ENCODE measurements at regions not wholly inside any gene's neighbourhood (a gene's known extent, or its start where the extent isn't known, plus 50 kb on each side); places are given as distances from the start of the nearest gene placed in this dataset.

GRCh38 chr2:40642726-40643125 lies 190.8 kb upstream of the SLC8A1 start:
- TF ChIP-seq CTCF (IDR thresholded peaks at IDR 0.05) (no peak), POLR2A (IDR thresholded peaks at IDR 0.05) (no peak)
- Histone ChIP-seq H3K36me3 (no peaks in the 10 kb centered on the region), H3K4me3 (replicated peaks in 1 of 3) (no peak overlapping the region), H3K4me1 (no peaks in the 10 kb centered on the region), H3K9me3 (no peaks in the 10 kb centered on the region), H3K27ac (no peak overlapping the region), H3K27me3 (no peaks in the 10 kb centered on the region)
- no peak for DNase-seq
- intact Hi-C loops (cut with DNase I): no loop called here
- WGBS, 2 donors: 91 to 94% methylated on average over 2 of the region's 2 CpGs

- no peaks in the 10 kb centered on the region for H3K4me1 ChIP-seq
- TF ChIP-seq CTCF (IDR thresholded peaks at IDR 0.05) (no peak), POLR2A (IDR thresholded peaks at IDR 0.05) (no peak)
- intact Hi-C loops (cut with DNase I): no loop called here
- H3K27me3 ChIP-seq: no peaks in the 10 kb centered on the region
- H3K9me3 ChIP-seq: no peaks in the 10 kb centered on the region
- no peak overlapping the region for H3K4me3 ChIP-seq (replicated peaks in 1 of 3)
- DNase-seq: no peak
- H3K27ac ChIP-seq: no peak overlapping the region
- no peaks in the 10 kb centered on the region for H3K36me3 ChIP-seq
- WGBS, 2 donors: 76 to 97% methylated on average over 2 of the region's 2 CpGs
Measured at GRCh38 chr2:40646642-40647041, 194.8 kb upstream of the SLC8A1 start.

- H3K4me1 ChIP-seq: no peaks in the 10 kb centered on the region
- DNase-seq: no peak
- H3K9me3 ChIP-seq: no peaks in the 10 kb centered on the region
- H3K4me3 ChIP-seq (replicated peaks in 1 of 3): no peak overlapping the region
- H3K27me3 ChIP-seq: no peaks in the 10 kb centered on the region
- H3K27ac ChIP-seq: no peak overlapping the region
- no peaks in the 10 kb centered on the region for H3K36me3 ChIP-seq
- 92 to 93% methylated on average over 5 of the region's 5 CpGs for WGBS, 2 donors
- intact Hi-C loops (cut with DNase I): no loop called here
- no peak for TF ChIP-seq POLR2A (IDR thresholded peaks at IDR 0.05)
- TF ChIP-seq CTCF (IDR thresholded peaks at IDR 0.05): no peak
Measured at GRCh38 chr2:40652155-40652554, 200.3 kb upstream of the SLC8A1 start.

GRCh38 chr2:40653829-40654228 lies 201.9 kb upstream of the SLC8A1 start:
- intact Hi-C loops (cut with DNase I): no loop called here

GRCh38 chr2:40654346-40654745 lies 202.5 kb upstream of the SLC8A1 start:
- WGBS, 2 donors: 38 to 49% methylated on average over 1 of the region's 1 CpG
- no peak for DNase-seq
- H3K36me3 ChIP-seq: no peaks in the 10 kb centered on the region
- TF ChIP-seq POLR2A (IDR thresholded peaks at IDR 0.05) (no peak), CTCF (IDR thresholded peaks at IDR 0.05) (no peak)
- no peak overlapping the region for H3K4me3 ChIP-seq (replicated peaks in 1 of 3)
- H3K27ac ChIP-seq: no peak overlapping the region
- intact Hi-C loops (cut with DNase I): no loop called here
- H3K27me3 ChIP-seq: no peaks in the 10 kb centered on the region
- no peaks in the 10 kb centered on the region for H3K4me1 ChIP-seq
- no peaks in the 10 kb centered on the region for H3K9me3 ChIP-seq

More at GRCh38 chr2:40653829-40654228, 201.9 kb upstream of the SLC8A1 start:
- H3K9me3 ChIP-seq: no peaks in the 10 kb centered on the region
- WGBS, 2 donors: 86 to 87% methylated on average over 3 of the region's 3 CpGs
- H3K4me3 ChIP-seq (replicated peaks in 1 of 3): no peak overlapping the region
- H3K36me3 ChIP-seq: no peaks in the 10 kb centered on the region
- DNase-seq: no peak
- H3K27ac ChIP-seq: no peak overlapping the region
- no peaks in the 10 kb centered on the region for H3K4me1 ChIP-seq
- no peaks in the 10 kb centered on the region for H3K27me3 ChIP-seq
- TF ChIP-seq CTCF (IDR thresholded peaks at IDR 0.05): no peak
- TF ChIP-seq POLR2A (IDR thresholded peaks at IDR 0.05): no peak

Measured in thyroid gland (tissue), 4 donors.